Fibroblast of skin of left quadriceps (primary cell): ENCODE measurements at regions not wholly inside any gene's neighbourhood (a gene's known extent, or its start where the extent isn't known, plus 50 kb on each side); places are given as distances from the start of the nearest gene placed in this dataset.

Experiments
- DNase-seq, 2 experiments: peaks; one replicate each; pipeline ENCODE4 v3.0.0-alpha.2; 2013; ENCODE audit warnings: low read depth in 2 of 2

GRCh38 chr1:62981434-62981833 lies 197.5 kb downstream of the ATG4C start:
- no peak for DNase-seq

- no peak for DNase-seq
These were observed 204.9 kb downstream of the ATG4C start for GRCh38 chr1:62988867-62989266.

- DNase-seq = no peak
These were observed 205.6 kb downstream of the ATG4C start for GRCh38 chr1:62989497-62989896.

- DNase-seq = no peak
These were observed 207.2 kb downstream of the ATG4C start for GRCh38 chr1:62991152-62991551.

- DNase-seq = no peak
These were observed 209.9 kb downstream of the ATG4C start for GRCh38 chr1:62993844-62994243.

- DNase-seq = no peak
These were observed 211.2 kb downstream of the ATG4C start for GRCh38 chr1:62995173-62995572.

- no peak for DNase-seq
These were observed 214.0 kb downstream of the ATG4C start for GRCh38 chr1:62997884-62998283.

- DNase-seq = no peak
These were observed 215.1 kb downstream of the ATG4C start for GRCh38 chr1:62998845-62999649.

GRCh38 chr1:63000508-63000907 lies 216.6 kb downstream of the ATG4C start:
- DNase-seq = no peak

- DNase-seq = no peak
These were observed 220.9 kb downstream of the ATG4C start for GRCh38 chr1:63004868-63005267.

- no peak for DNase-seq
These were observed 221.9 kb downstream of the ATG4C start for GRCh38 chr1:63005812-63006211.

GRCh38 chr1:63009421-63009820 lies 225.5 kb downstream of the ATG4C start:
- no peak for DNase-seq

- no peak for DNase-seq
These were observed 227.2 kb downstream of the ATG4C start for GRCh38 chr1:63010913-63011660.

- DNase-seq = no peak
These were observed 228.4 kb downstream of the ATG4C start for GRCh38 chr1:63012339-63012738.

- no peak for DNase-seq
These were observed 230.3 kb downstream of the ATG4C start for GRCh38 chr1:63014267-63014666.

GRCh38 chr1:63022319-63022718 lies 238.4 kb downstream of the ATG4C start:
- DNase-seq = no peak

GRCh38 chr1:63023171-63023570 lies 239.2 kb downstream of the ATG4C start:
- DNase-seq = no peak

- no peak for DNase-seq
These were observed 239.7 kb downstream of the ATG4C start for GRCh38 chr1:63023637-63024036.

- DNase-seq = no peak
These were observed 240.2 kb downstream of the ATG4C start for GRCh38 chr1:63024132-63024531.

GRCh38 chr1:63027176-63027575 lies 243.2 kb downstream of the ATG4C start:
- no peak for DNase-seq

- no peak for DNase-seq
These were observed 248.2 kb downstream of the ATG4C start for GRCh38 chr1:63032171-63032570.

- DNase-seq = no peak
These were observed 249.3 kb downstream of the ATG4C start for GRCh38 chr1:63033211-63033610.

GRCh38 chr1:63034256-63034655 lies 250.3 kb downstream of the ATG4C start:
- DNase-seq = no peak
